ENCODE measurements at regions not wholly inside any gene's neighbourhood (a gene's known extent, or its start where the extent isn't known, plus 50 kb on each side); places are given as distances from the start of the nearest gene placed in this dataset.

- FAIRE-seq (no peak), DNase-seq (ENCODE audit: low spot score) (no peak)
These were observed 1182.6 kb downstream of the AMY1C start for GRCh38 chr1:104932030-104932915.

- no peak for FAIRE-seq
- no peak for DNase-seq (ENCODE audit: low spot score)
These were observed 1183.4 kb downstream of the AMY1C start for GRCh38 chr1:104932949-104933679.

GRCh38 chr1:104933846-104934245 is 1184.1 kb downstream of the AMY1C start:
- no peak for DNase-seq (ENCODE audit: low spot score)
- no peak for FAIRE-seq

- FAIRE-seq (no peak), DNase-seq (ENCODE audit: low spot score) (no peak)
These were observed 1195.7 kb downstream of the AMY1C start for GRCh38 chr1:104945406-104945805.

GRCh38 chr1:104946558-104947210 is 1197.0 kb downstream of the AMY1C start:
- FAIRE-seq (no peak), DNase-seq (ENCODE audit: low spot score) (no peak)

GRCh38 chr1:104953555-104953954 is 1203.9 kb downstream of the AMY1C start:
- no peak for DNase-seq (ENCODE audit: low spot score)
- no peak for FAIRE-seq

- no peak for DNase-seq (ENCODE audit: low spot score)
- no peak for FAIRE-seq
These were observed 1223.8 kb downstream of the AMY1C start for GRCh38 chr1:104973516-104973915.

- DNase-seq (ENCODE audit: low spot score) (no peak), FAIRE-seq (no peak)
These were observed 1230.0 kb downstream of the AMY1C start for GRCh38 chr1:104979651-104980050.

GRCh38 chr1:104987210-104987609 is 1237.5 kb downstream of the AMY1C start:
- FAIRE-seq, result no peak
- DNase-seq (ENCODE audit: low spot score), result no peak

GRCh38 chr1:104989012-104989411 is 1239.3 kb downstream of the AMY1C start:
- FAIRE-seq (no peak), DNase-seq (ENCODE audit: low spot score) (no peak)

GRCh38 chr1:104991702-104992101 is 1242.0 kb downstream of the AMY1C start:
- FAIRE-seq, result no peak
- DNase-seq (ENCODE audit: low spot score), result no peak

GRCh38 chr1:105000793-105001192 is 1251.1 kb downstream of the AMY1C start:
- FAIRE-seq (no peak), DNase-seq (ENCODE audit: low spot score) (no peak)

GRCh38 chr1:105004515-105004914 is 1254.8 kb downstream of the AMY1C start:
- no peak for DNase-seq (ENCODE audit: low spot score)

GRCh38 chr1:105005594-105006195 is 1256.0 kb downstream of the AMY1C start:
- DNase-seq (ENCODE audit: low spot score) (no peak), FAIRE-seq (no peak)

More at GRCh38 chr1:105004515-105004914, 1254.8 kb downstream of the AMY1C start:
- FAIRE-seq, result no peak

- DNase-seq (ENCODE audit: low spot score) (no peak), FAIRE-seq (no peak)
These were observed 1267.9 kb downstream of the AMY1C start for GRCh38 chr1:105017587-105017986.

- FAIRE-seq (no peak), DNase-seq (ENCODE audit: low spot score) (no peak)
These were observed 1274.0 kb downstream of the AMY1C start for GRCh38 chr1:105023719-105024118.

GRCh38 chr1:105027838-105028471 is 1278.3 kb downstream of the AMY1C start:
- FAIRE-seq, result no peak
- no peak for DNase-seq (ENCODE audit: low spot score)

- DNase-seq (ENCODE audit: low spot score), result no peak
- no peak for FAIRE-seq
These were observed 1322.7 kb downstream of the AMY1C start for GRCh38 chr1:105072446-105072845.

GRCh38 chr1:105072850-105073249 is 1323.2 kb downstream of the AMY1C start:
- FAIRE-seq, result no peak
- DNase-seq (ENCODE audit: low spot score), result no peak

GRCh38 chr1:105073660-105074059 is 1324.0 kb downstream of the AMY1C start:
- no peak for DNase-seq (ENCODE audit: low spot score)
- no peak for FAIRE-seq

- FAIRE-seq, result no peak
- no peak for DNase-seq (ENCODE audit: low spot score)
These were observed 1333.9 kb downstream of the AMY1C start for GRCh38 chr1:105083611-105084010.

All from urothelium cell line (cell line).